Subcutaneous abdominal adipose tissue (tissue), 5 donors: ENCODE measurements at regions not wholly inside any gene's neighbourhood (a gene's known extent, or its start where the extent isn't known, plus 50 kb on each side); places are given as distances from the start of the nearest gene placed in this dataset.

Experiments
- H3K27ac ChIP-seq: one replicate; pipeline ENCODE4 v1.7.0; 2013; ENCODE audit warnings: low read depth, mild to moderate bottlenecking, inconsistent platforms, low read length, moderate library complexity
- H3K27me3 ChIP-seq, 5 donors: one replicate each; pipeline ENCODE4 v1.7.0; 2013; ENCODE audit warnings: low read length in 5 of 5, inconsistent platforms in 1 of 5; ENCODE audit not compliant: control insufficient read depth in 5 of 5, insufficient read depth in 4 of 5
- H3K36me3 ChIP-seq, 5 donors: one replicate each; pipeline ENCODE4 v1.7.0; 2013; ENCODE audit warnings: low read length in 5 of 5; ENCODE audit not compliant: control insufficient read depth in 5 of 5, insufficient read depth in 5 of 5
- H3K4me1 ChIP-seq, 5 donors: one replicate each; pipeline ENCODE4 v1.7.0; 2013; ENCODE audit warnings: low read length in 5 of 5, mild to moderate bottlenecking in 3 of 5, moderate library complexity in 1 of 5; ENCODE audit not compliant: control insufficient read depth in 5 of 5, insufficient read depth in 5 of 5
- H3K4me3 ChIP-seq, 5 donors: one replicate each; pipeline ENCODE4 v1.7.0; 2013; ENCODE audit warnings: low read length in 5 of 5, low read depth in 1 of 5
- H3K9ac ChIP-seq, 5 donors: one replicate each; pipeline ENCODE4 v1.7.0; 2013; ENCODE audit warnings: low read length in 5 of 5, mild to moderate bottlenecking in 4 of 5, moderate library complexity in 3 of 5
- H3K9me3 ChIP-seq, 5 donors: one replicate each; pipeline ENCODE4 v1.7.0; 2013; ENCODE audit warnings: low read length in 5 of 5; ENCODE audit not compliant: control insufficient read depth in 5 of 5
- donor health status: healthy.
- donor health status: healthy.
- donor health status: healthy.
- donor health status: healthy.
- donor health status: healthy.

GRCh38 chr3:135310317-135310716 is 515.3 kb downstream of the EPHB1 start:
- Histone ChIP-seq H3K36me3 (no peaks in the 10 kb centered on the region), H3K9ac (no peak overlapping the region), H3K27me3 (no peaks in the 10 kb centered on the region), H3K4me1 (no peaks in the 10 kb centered on the region), H3K9me3 (no peaks in the 10 kb centered on the region), H3K27ac (no peak overlapping the region), H3K4me3 (no peak overlapping the region)

DNA sequence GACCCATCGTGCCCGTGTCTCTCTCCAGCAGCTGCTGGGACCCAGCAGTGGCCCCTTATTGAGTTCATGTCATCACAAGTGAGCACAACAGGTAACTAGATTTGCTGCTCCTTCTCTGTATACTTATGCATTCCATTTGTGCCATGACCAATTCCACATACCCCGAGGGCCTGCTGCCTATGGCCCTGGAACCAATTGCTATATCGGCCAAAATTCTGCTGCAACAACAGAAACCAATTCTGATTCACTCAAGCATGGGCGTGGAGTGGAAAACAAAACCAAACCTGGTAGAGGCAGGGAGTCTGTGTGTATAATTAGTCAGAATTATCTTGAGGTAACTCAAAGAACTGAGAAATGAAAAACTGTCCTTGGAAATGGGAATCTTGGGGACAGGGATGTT is 516.6 kb downstream of the EPHB1 start:
- Histone ChIP-seq H3K27ac (no peak overlapping the region), H3K9ac (no peak overlapping the region), H3K9me3 (no peaks in the 10 kb centered on the region), H3K4me3 (no peak overlapping the region), H3K36me3 (no peaks in the 10 kb centered on the region), H3K4me1 (no peaks in the 10 kb centered on the region), H3K27me3 (no peaks in the 10 kb centered on the region)

- H3K36me3 ChIP-seq: no peaks in the 10 kb centered on the region
- no peaks in the 10 kb centered on the region for H3K9me3 ChIP-seq
- no peak overlapping the region for H3K27ac ChIP-seq
- no peak overlapping the region for H3K9ac ChIP-seq
- no peak overlapping the region for H3K4me3 ChIP-seq
- H3K4me1 ChIP-seq: no peaks in the 10 kb centered on the region
- H3K27me3 ChIP-seq: no peaks in the 10 kb centered on the region
Measured at GRCh38 chr3:135314237-135314636, 519.2 kb downstream of the EPHB1 start.

DNA sequence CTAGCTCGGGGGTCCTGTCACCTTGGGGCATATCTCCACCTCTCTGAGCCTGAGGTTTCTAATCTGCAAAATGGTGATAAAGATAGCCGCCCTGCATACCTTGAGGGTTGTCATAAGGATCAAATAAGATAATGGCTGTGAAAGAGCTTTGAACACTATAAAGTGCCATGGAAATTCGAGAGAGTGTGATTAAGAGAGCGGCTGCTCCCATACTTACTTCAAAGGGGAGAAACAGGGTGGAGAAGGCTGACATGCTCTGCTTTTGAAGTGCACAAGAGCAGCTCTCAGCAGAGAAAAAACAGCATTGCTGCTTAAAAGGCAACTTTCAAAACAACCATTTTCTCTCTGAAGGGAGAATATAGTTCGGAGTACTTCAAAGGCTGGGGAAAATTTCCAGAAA is 529.2 kb downstream of the EPHB1 start:
- Histone ChIP-seq H3K4me3 (no peak overlapping the region), H3K36me3 (no peaks in the 10 kb centered on the region), H3K27ac (no peak overlapping the region), H3K9ac (no peak overlapping the region), H3K4me1 (peaks cover 0 to 4% (median 0%) of the 10 kb centered on the region in 5 donors), H3K27me3 (peaks cover 0 to 2% (median 0%) of the 10 kb centered on the region in 5 donors), H3K9me3 (no peaks in the 10 kb centered on the region)

GRCh38 chr3:135325096-135325495 is 530.0 kb downstream of the EPHB1 start:
- H3K9ac ChIP-seq: no peak overlapping the region
- no peaks in the 10 kb centered on the region for H3K9me3 ChIP-seq
- H3K36me3 ChIP-seq: no peaks in the 10 kb centered on the region
- H3K4me3 ChIP-seq: no peak overlapping the region
- H3K4me1 ChIP-seq: peaks cover 0 to 9% (median 0%) of the 10 kb centered on the region in 5 donors
- H3K27me3 ChIP-seq: peaks cover 0 to 2% (median 0%) of the 10 kb centered on the region in 5 donors
- no peak overlapping the region for H3K27ac ChIP-seq

DNA sequence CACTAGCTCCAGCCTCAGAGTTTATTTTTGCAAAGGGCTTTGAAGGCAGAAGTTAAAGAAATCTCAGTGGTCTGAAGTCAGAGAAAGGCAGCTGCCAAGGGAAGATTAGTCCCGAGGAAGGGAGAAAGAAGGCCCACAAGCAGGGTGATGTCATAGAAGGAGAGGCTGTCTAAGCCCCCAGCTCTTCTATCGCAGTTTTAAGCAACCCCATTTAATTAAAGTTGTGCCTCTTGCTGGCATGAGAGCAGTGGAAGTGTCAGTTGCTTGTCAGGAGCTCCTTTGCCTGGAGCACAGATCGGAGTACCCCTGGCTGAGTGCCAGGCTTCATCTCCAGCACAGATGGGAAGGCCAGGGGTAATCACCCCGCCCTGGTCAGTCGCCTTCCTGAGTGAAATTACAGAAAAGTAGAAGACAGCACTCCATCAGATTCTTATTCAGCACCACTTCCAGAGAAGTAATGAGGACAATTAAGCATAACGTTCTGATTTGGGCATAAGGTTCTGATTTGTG is 530.7 kb downstream of the EPHB1 start:
- Histone ChIP-seq H3K36me3 (no peaks in the 10 kb centered on the region), H3K9ac (no peak overlapping the region), H3K27ac (no peak overlapping the region), H3K4me1 (peaks cover 0 to 9% (median 0%) of the 10 kb centered on the region in 5 donors), H3K9me3 (no peaks in the 10 kb centered on the region), H3K4me3 (no peak overlapping the region), H3K27me3 (peaks cover 0 to 2% (median 0%) of the 10 kb centered on the region in 5 donors)

DNA sequence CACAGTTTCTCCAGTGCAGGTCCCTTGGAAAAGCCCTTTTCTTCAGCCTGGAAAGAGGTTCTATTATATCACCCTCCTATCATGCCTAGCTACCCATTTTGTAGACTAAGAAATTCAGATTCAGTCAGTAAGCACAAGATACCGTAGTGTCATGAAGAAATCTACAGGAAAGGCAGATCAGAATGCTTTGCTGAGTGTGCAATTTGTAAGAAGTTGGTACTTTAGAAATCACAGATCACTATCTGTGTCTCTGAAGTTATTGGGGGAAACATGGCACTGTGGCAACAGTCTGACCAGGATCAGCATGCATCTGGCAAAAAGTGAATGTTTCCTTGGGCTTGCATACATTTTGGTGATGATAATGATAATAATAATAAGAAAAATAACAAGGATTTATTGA is 531.8 kb downstream of the EPHB1 start:
- Histone ChIP-seq H3K9me3 (no peaks in the 10 kb centered on the region), H3K9ac (no peak overlapping the region), H3K4me1 (peaks cover 0 to 9% (median 0%) of the 10 kb centered on the region in 5 donors), H3K36me3 (no peaks in the 10 kb centered on the region), H3K4me3 (no peak overlapping the region), H3K27ac (no peak overlapping the region), H3K27me3 (peaks cover 0 to 2% (median 0%) of the 10 kb centered on the region in 5 donors)

DNA sequence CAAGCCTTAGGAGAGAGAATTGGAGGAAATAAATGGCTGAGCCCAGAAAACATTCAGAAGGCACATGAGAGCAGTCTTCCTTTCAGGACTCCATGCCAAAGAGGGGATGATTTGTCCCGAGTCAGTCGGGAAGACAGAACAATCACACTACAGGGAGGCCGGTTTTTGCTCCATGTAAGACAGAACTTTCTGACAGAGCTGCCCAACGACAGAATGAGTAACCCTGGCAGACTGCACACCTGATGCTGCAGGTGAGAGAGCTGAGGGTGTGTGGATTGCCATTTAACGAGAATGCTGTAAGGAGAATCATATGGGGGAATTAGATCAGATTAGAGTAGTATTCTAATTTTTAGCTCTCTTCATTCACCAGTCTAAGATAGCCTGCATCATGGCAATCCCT is 533.0 kb downstream of the EPHB1 start:
- no peak overlapping the region for H3K9ac ChIP-seq
- no peak overlapping the region for H3K27ac ChIP-seq
- H3K36me3 ChIP-seq: no peaks in the 10 kb centered on the region
- H3K27me3 ChIP-seq: peaks cover 0 to 2% (median 0%) of the 10 kb centered on the region in 5 donors
- H3K4me1 ChIP-seq: peaks cover 0 to 9% (median 0%) of the 10 kb centered on the region in 5 donors
- H3K4me3 ChIP-seq: no peak overlapping the region
- peaks cover 0 to 3% (median 0%) of the 10 kb centered on the region in 5 donors for H3K9me3 ChIP-seq

DNA sequence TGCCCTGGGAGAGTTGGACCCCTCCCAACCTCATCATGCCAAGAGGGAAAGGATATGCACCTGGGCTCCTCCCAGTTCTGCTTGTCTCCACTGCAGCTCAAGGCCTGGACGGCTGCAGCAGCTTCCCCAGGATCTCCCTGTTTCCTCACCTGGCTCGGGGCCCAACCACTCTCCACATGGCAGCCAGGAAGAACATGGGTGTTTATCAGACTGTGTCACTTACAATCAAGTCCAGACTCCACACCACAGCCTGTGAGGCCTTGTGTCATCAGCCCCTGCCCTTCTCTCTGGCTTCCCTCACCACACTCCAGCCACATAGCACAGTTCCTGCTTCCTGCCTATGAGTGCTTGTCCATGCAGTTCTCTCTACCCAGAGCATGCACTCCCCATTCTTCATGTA is 534.4 kb downstream of the EPHB1 start:
- no peak overlapping the region for H3K9ac ChIP-seq
- H3K36me3 ChIP-seq: no peaks in the 10 kb centered on the region
- H3K27me3 ChIP-seq: peaks cover 0 to 4% (median 0%) of the 10 kb centered on the region in 5 donors
- no peak overlapping the region for H3K4me3 ChIP-seq
- H3K27ac ChIP-seq: no peak overlapping the region
- peaks cover 0 to 9% (median 0%) of the 10 kb centered on the region in 5 donors for H3K4me1 ChIP-seq
- peaks cover 0 to 3% (median 0%) of the 10 kb centered on the region in 5 donors for H3K9me3 ChIP-seq

DNA sequence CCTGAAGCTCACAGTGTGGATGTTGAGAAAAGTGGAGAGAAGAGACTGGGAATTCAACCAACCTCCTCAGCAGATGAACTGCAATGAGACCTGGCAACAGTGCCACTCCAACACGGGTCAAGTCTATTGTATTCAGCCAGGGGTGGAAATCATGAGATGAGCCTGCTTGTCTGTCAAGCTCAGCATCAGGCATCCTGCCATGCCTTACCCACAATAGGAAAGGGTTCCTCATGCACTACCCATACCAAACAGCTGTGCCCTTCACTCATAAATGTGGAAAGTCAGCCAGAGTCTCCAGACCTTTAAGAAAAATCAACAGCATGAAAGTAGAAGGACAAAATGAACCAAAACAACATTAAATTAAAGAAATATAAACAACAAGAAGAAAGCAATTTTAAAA is 542.1 kb downstream of the EPHB1 start:
- Histone ChIP-seq H3K9ac (no peak overlapping the region), H3K4me3 (no peak overlapping the region), H3K36me3 (no peaks in the 10 kb centered on the region), H3K9me3 (peaks cover 0 to 4% (median 0%) of the 10 kb centered on the region in 5 donors), H3K27ac (no peak overlapping the region), H3K4me1 (no peaks in the 10 kb centered on the region), H3K27me3 (peaks cover 0 to 2% (median 0%) of the 10 kb centered on the region in 5 donors)
